Transverse colon (tissue), 4 donors: ENCODE measurements at regions not wholly inside any gene's neighbourhood (a gene's known extent, or its start where the extent isn't known, plus 50 kb on each side); places are given as distances from the start of the nearest gene placed in this dataset.

Experiments used
- DNase-seq: peaks from one replicate; pipeline ENCODE4 v3.0.0-alpha.2; 2019
- H3K27ac ChIP-seq, 4 donors: fragments of 200-600 bp; sonication (generic); 2 replicates each; pipeline ENCODE4 v1.5.1; 2016 to 2018; ENCODE audit warnings: inconsistent platforms in 4 of 4
- H3K27me3 ChIP-seq: fragments of 200-600 bp; sonication (generic); 2 replicates; pipeline ENCODE4 v1.5.1; 2017; ENCODE audit warnings: inconsistent platforms
- H3K36me3 ChIP-seq, 4 donors: fragments of 200-600 bp; sonication (generic); 2 replicates each; pipeline ENCODE4 v1.5.1; 2017 to 2019; ENCODE audit warnings: inconsistent platforms in 4 of 4
- H3K4me1 ChIP-seq, 4 donors: fragments of 200-600 bp; sonication (generic); 2 replicates each; pipeline ENCODE4 v1.5.1; 2017 to 2020; ENCODE audit warnings: inconsistent platforms in 4 of 4
- H3K4me3 ChIP-seq, 4 donors: fragments of 200-600 bp; sonication (generic); 1 replicate in 1 of 4; 2 replicates in 3 of 4; pipeline versions ENCODE4 v1.5.1 to v1.6.1; 2017 to 2019; ENCODE audit warnings: inconsistent platforms in 4 of 4
- H3K9me3 ChIP-seq, 2 donors: fragments of 200-600 bp; sonication (generic); 2 replicates each; pipeline ENCODE4 v1.5.1; 2017 to 2019; ENCODE audit warnings: inconsistent platforms in 2 of 2
- EP300 ChIP-seq: sonication (generic); formaldehyde crosslinking; IDR thresholded peaks from one replicate; pipeline ENCODE4 v1.6.1; 2017; ENCODE audit warnings: antibody characterized with exemption, low read depth
- POLR2A ChIP-seq: fragments of 450-650 bp; IDR thresholded peaks from one replicate; pipeline ENCODE4 v1.6.1; 2016; ENCODE audit warnings: antibody characterized with exemption, mild to moderate bottlenecking, moderate library complexity
- POLR2AphosphoS5 ChIP-seq, 3 donors: sonication (generic); formaldehyde crosslinking; IDR thresholded peaks; one replicate each; pipeline ENCODE4 v1.6.1; 2016; ENCODE audit warnings: antibody characterized with exemption in 3 of 3
- WGBS, 2 donors: methylation state at CpG; one replicate each; pipeline ENCODE4 v1.1.5; 2018; ENCODE audit warnings: low coverage in 1 of 2; 5-methylcytosine and 5-hydroxymethylcytosine counted together
- in situ Hi-C, 4 donors: fragments of 200-750 bp; cut with MboI; loops; one replicate each; pipeline versions ENCODE4 v1.15.0 to v1.15.1; 2017; ENCODE audit warnings: low sequenced_read_pairs in 3 of 4, low pct_ligation_motif_present in 1 of 4, low pct_unique_long_range_greater_than_20kb in 1 of 4
- intact Hi-C: fragments of 100-400 bp; cut with DNase I; formaldehyde crosslinking; loops from one replicate; pipeline ENCODE4 v1.15.1; 2023; ENCODE audit warnings: low total_unique reads
- TF ChIP-seq, protein P1 (sequence below), 5 experiments: fragments of 200-600 bp in 3 of 5; fragments of 450-650 bp in 2 of 5; sonication (generic) in 3 of 5; IDR thresholded peaks; 1 replicate in 2 of 5; 2 replicates in 3 of 5; pipeline ENCODE4 v1.5.1; 2016 to 2017; ENCODE audit warnings: antibody characterized with exemption in 5 of 5, inconsistent platforms in 3 of 5, mild to moderate bottlenecking in 2 of 5, moderate library complexity in 1 of 5

GRCh38 chr6:168890981-168891365 is 362.7 kb downstream of the THBS2 start:
- WGBS, 2 donors, result 73% methylated on average over 3 of the region's 3 CpGs; no CpG with 5 or more reads in 1 of the 2 donors
- H3K4me1 ChIP-seq, result peaks cover 3 to 14% (median 6%) of the 10 kb centered on the region in 4 donors
- in situ Hi-C loops, result loop anchor here in 2 of 4 donors (10.0 to 25.0 kb wide), 3 partner anchors 529 to 1634 kb away; no protein-coding TSS in a partner anchor

GRCh38 chr6:168890306-168890980 is 363.2 kb downstream of the THBS2 start:
- no peak overlapping the region for H3K27ac ChIP-seq
- H3K36me3 ChIP-seq, result no peaks in the 10 kb centered on the region
- H3K9me3 ChIP-seq, result no peaks in the 10 kb centered on the region
- intact Hi-C loops, result no loop called here
- H3K4me1 ChIP-seq, result peaks cover 3 to 9% (median 4%) of the 10 kb centered on the region in 4 donors
- H3K27me3 ChIP-seq, result no peaks in the 10 kb centered on the region
- DNase-seq, result no peak
- H3K4me3 ChIP-seq, result no peak overlapping the region
- no peak for TF ChIP-seq EP300
- no peak for TF ChIP-seq POLR2AphosphoS5 (IDR thresholded peaks at IDR 0.05)
- TF ChIP-seq, protein P1, sequence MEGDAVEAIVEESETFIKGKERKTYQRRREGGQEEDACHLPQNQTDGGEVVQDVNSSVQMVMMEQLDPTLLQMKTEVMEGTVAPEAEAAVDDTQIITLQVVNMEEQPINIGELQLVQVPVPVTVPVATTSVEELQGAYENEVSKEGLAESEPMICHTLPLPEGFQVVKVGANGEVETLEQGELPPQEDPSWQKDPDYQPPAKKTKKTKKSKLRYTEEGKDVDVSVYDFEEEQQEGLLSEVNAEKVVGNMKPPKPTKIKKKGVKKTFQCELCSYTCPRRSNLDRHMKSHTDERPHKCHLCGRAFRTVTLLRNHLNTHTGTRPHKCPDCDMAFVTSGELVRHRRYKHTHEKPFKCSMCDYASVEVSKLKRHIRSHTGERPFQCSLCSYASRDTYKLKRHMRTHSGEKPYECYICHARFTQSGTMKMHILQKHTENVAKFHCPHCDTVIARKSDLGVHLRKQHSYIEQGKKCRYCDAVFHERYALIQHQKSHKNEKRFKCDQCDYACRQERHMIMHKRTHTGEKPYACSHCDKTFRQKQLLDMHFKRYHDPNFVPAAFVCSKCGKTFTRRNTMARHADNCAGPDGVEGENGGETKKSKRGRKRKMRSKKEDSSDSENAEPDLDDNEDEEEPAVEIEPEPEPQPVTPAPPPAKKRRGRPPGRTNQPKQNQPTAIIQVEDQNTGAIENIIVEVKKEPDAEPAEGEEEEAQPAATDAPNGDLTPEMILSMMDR (IDR thresholded peaks at IDR 0.05), result no peak
- TF ChIP-seq POLR2A, result no peak
- in situ Hi-C loops, result loop anchor here in 2 of 4 donors (10.0 to 25.0 kb wide), 3 partner anchors 528 to 1634 kb away; no protein-coding TSS in a partner anchor
- 87% methylated on average over 26 of the region's 26 CpGs; no CpG with 5 or more reads in 1 of the 2 donors for WGBS, 2 donors

More at GRCh38 chr6:168890981-168891365, 362.7 kb downstream of the THBS2 start:
- Histone ChIP-seq H3K9me3 (no peaks in the 10 kb centered on the region), H3K27me3 (no peaks in the 10 kb centered on the region), H3K4me3 (no peak overlapping the region), H3K36me3 (no peaks in the 10 kb centered on the region), H3K27ac (no peak overlapping the region)
- TF ChIP-seq, protein P1 (IDR thresholded peaks at IDR 0.05), result no peak
- TF ChIP-seq POLR2A, result no peak
- no peak for TF ChIP-seq EP300
- no peak for TF ChIP-seq POLR2AphosphoS5 (IDR thresholded peaks at IDR 0.05)
- intact Hi-C loops, result no loop called here
- no peak for DNase-seq

DNA sequence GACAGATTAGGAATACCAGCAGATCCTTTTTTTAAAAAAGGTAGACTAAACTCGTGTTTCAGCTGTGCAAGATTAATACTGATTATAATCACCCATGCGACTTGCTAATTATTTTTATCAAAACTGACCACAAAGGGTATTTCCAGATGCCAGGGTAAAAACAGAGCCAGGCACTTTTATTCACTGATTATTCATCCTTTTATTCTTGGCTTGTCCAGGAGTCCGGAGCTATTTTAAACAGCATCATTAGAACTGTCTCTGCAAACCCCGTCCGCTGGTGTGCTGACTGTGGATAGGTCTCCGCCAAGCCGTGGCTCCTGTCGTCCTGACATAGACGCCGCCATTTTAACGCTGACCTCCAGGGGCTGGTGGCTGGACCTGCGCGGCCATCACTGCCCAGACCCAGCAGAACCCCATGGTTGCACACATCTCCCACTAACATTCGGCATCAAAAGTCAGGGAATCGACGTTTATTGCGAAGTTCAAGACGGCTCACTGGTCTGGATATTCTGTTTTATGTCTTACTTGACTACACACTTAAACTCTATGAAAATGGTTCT is 364.8 kb downstream of the THBS2 start:
- DNase-seq, result no peak
- Histone ChIP-seq H3K27ac (no peak overlapping the region), H3K4me1 (no peaks in the 10 kb centered on the region), H3K4me3 (no peak overlapping the region), H3K27me3 (no peaks in the 10 kb centered on the region), H3K9me3 (no peaks in the 10 kb centered on the region), H3K36me3 (no peaks in the 10 kb centered on the region)
- in situ Hi-C loops (loop anchor here (5.0 to 25.0 kb wide), 4 partner anchors 517 to 727 kb away; no protein-coding TSS in a partner anchor), intact Hi-C loops (no loop called here)
- TF ChIP-seq, protein P1 (IDR thresholded peaks at IDR 0.05), result no peak
- TF ChIP-seq EP300, result no peak
- WGBS, 2 donors, result 67 to 88% methylated on average over 3 to 18 of the region's 18 CpGs

- H3K27ac ChIP-seq, result no peak overlapping the region
- TF ChIP-seq, protein P1 (IDR thresholded peaks at IDR 0.05), result no peak
- no peak for TF ChIP-seq POLR2AphosphoS5 (IDR thresholded peaks at IDR 0.05)
- TF ChIP-seq EP300, result no peak
- no peak for TF ChIP-seq POLR2A
- no peaks in the 10 kb centered on the region for H3K9me3 ChIP-seq
- in situ Hi-C loops (loop anchor here (5.0 to 25.0 kb wide), 4 partner anchors 516 to 726 kb away; no protein-coding TSS in a partner anchor), intact Hi-C loops (no loop called here)
- WGBS, 2 donors, result 82 to 86% methylated on average over 4 to 11 of the region's 11 CpGs
- H3K27me3 ChIP-seq, result no peaks in the 10 kb centered on the region
- no peak for DNase-seq
- H3K4me1 ChIP-seq, result no peaks in the 10 kb centered on the region
- H3K4me3 ChIP-seq, result no peak overlapping the region
- H3K36me3 ChIP-seq, result no peaks in the 10 kb centered on the region
Observed at GRCh38 chr6:168888102-168888501, 365.5 kb downstream of the THBS2 start.
